Lung (tissue), 11 donors: ENCODE measurements at regions not wholly inside any gene's neighbourhood (a gene's known extent, or its start where the extent isn't known, plus 50 kb on each side); places are given as distances from the start of the nearest gene placed in this dataset.

ENCODE experiments used
- ATAC-seq: fragments of 200-7000 bp; cut with Tn5 transposase; one replicate; pipeline ENCODE4 v1.9.1; 2020; ENCODE audit warnings: moderate number of reproducible peaks; ENCODE audit not compliant: insufficient read depth, low FRiP score
- DNase-seq, 3 donors: peaks; one replicate each; pipeline ENCODE4 v3.0.0-alpha.2; 2013 to 2017
- H3K27ac ChIP-seq, 2 donors: one replicate each; pipeline ENCODE4 v1.5.1; 2013; ENCODE audit warnings: mild to moderate bottlenecking in 2 of 2, moderate library complexity in 2 of 2, control low read depth in 1 of 2, inconsistent platforms in 1 of 2, low read depth in 1 of 2, low read length in 1 of 2
- H3K27me3 ChIP-seq, 3 donors: one replicate each; pipeline ENCODE4 v1.5.1; 2013; ENCODE audit warnings: low read length in 2 of 3; ENCODE audit not compliant: control insufficient read depth in 3 of 3, insufficient read depth in 3 of 3
- H3K36me3 ChIP-seq, 4 donors: one replicate each; pipeline ENCODE4 v1.5.1; 2013; ENCODE audit warnings: low read length in 4 of 4, mild to moderate bottlenecking in 1 of 4, moderate library complexity in 1 of 4; ENCODE audit not compliant: control insufficient read depth in 4 of 4, insufficient read depth in 4 of 4
- H3K4me1 ChIP-seq, 5 donors: one replicate each; pipeline ENCODE4 v1.5.1; 2013; ENCODE audit warnings: low read length in 5 of 5, mild to moderate bottlenecking in 2 of 5, moderate library complexity in 1 of 5; ENCODE audit not compliant: control insufficient read depth in 5 of 5, insufficient read depth in 5 of 5
- H3K4me3 ChIP-seq: one replicate; pipeline ENCODE4 v1.5.1; 2013; ENCODE audit warnings: mild to moderate bottlenecking, control low read depth, moderate library complexity
- H3K9ac ChIP-seq, 2 donors: one replicate each; pipeline ENCODE4 v1.5.1; 2013; ENCODE audit warnings: low read length in 2 of 2, control low read depth in 1 of 2; ENCODE audit not compliant: insufficient read depth in 1 of 2
- H3K9me3 ChIP-seq, 4 donors: one replicate each; pipeline ENCODE4 v1.5.1; 2013; ENCODE audit warnings: low read length in 3 of 4, mild to moderate bottlenecking in 1 of 4, moderate library complexity in 1 of 4; ENCODE audit not compliant: control insufficient read depth in 4 of 4, insufficient read depth in 3 of 4
- CTCF ChIP-seq: IDR thresholded peaks from 2 replicates; pipeline ENCODE4 v1.5.1; 2012; ENCODE audit warnings: mild to moderate bottlenecking; ENCODE audit errors: control extremely low read depth, extremely low read depth
- WGBS, 2 donors: extraction: QIAGEN DNeasy Blood & Tissue Kit; methylation state at CpG; one replicate each; pipeline ENCODE4 v1.1.7; 2013; 5-methylcytosine and 5-hydroxymethylcytosine counted together
- donor health status: control.
- donor health status: control.
- donor health status: Bipolar disorder and iron deficiency.
- donor health status: healthy.
- donor health status: DM: yes; HTN: yes; CAD: no.

DNA sequence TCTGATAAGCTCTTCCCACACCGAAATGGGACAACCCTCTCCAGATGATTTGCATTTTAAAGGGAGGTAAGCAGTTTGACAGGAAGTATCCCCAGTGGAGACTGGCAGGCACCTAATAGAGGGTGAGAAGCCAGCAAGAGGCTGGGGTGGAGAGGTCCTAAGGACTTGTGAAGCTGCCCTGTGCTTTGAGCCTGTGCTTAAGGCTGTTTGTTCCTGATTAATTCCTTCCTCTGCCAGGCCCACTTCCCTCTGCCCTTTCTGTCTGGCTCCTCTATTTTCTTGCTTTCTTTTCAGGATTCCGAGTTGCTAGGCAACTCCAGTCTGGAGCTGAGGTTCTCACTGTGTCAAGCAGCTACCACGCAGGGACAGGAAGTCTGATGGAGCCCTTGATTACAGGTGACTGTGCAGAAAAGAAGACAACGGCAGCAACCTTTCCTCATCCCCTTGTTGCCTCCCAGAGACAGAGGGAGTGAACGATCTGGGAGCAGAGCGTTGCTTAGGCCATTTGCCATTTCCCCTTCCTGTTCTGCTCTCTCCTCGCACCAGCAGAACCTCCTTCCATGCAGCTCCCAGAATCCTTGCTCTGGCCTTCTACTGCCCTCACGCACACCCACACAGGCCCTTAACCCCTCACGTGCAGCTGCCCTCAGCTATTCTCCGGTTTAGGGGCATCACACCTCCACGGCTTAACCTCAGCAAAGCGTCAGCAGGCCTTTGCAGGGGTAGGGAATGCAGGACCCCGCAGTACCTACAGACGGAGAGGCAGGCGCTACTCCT lies 103.6 kb upstream of the CELF4 start:
- no peaks in the 10 kb centered on the region for H3K27me3 ChIP-seq
- H3K4me3 ChIP-seq, result no peak overlapping the region
- ATAC-seq (peak; percentile 59), DNase-seq (peak; percentile 65 to 80 (median 71))
- no peak overlapping the region for H3K27ac ChIP-seq
- TF ChIP-seq CTCF, result no peak
- H3K9ac ChIP-seq, result no peak overlapping the region
- 54 to 60% methylated on average over 15 of the region's 15 CpGs for WGBS, 2 donors
- peaks cover 0 to 5% (median 0%) of the 10 kb centered on the region in 4 donors for H3K9me3 ChIP-seq
- peaks cover 0 to 18% (median 3%) of the 10 kb centered on the region in 5 donors for H3K4me1 ChIP-seq
- H3K36me3 ChIP-seq, result no peaks in the 10 kb centered on the region

DNA sequence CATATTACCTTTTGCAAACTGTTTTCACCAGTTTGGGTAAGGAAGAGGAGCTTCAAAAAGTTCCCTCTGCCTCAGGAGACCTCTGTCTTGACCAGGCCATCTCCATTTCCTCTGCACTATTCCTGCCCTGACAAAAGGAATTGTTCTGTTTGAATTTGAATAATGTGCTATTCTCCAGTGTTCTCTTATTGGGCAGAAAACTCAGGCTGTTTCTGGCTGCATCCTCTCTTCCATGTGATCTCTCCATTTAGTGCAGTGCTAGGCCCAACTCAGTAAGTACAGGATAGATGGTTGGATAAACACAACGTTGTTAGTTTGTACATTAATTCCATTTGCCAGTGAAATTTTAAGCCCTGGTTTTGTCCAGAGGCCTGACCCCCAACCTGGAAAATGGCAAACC lies 102.2 kb upstream of the CELF4 start:
- Histone ChIP-seq H3K36me3 (no peaks in the 10 kb centered on the region), H3K9ac (no peak overlapping the region), H3K4me3 (no peak overlapping the region), H3K27ac (no peak overlapping the region), H3K27me3 (no peaks in the 10 kb centered on the region), H3K9me3 (peaks cover 0 to 5% (median 0%) of the 10 kb centered on the region in 4 donors), H3K4me1 (peaks cover 0 to 18% (median 3%) of the 10 kb centered on the region in 5 donors)
- no peak for TF ChIP-seq CTCF
- ATAC-seq (no peak), DNase-seq (no peak)
- 74 to 76% methylated on average over 1 of the region's 1 CpG for WGBS, 2 donors

GRCh38 chr18:37666991-37667390 lies 101.4 kb upstream of the CELF4 start:
- ATAC-seq (no peak), DNase-seq (no peak)
- no peak for TF ChIP-seq CTCF
- no peak overlapping the region for H3K27ac ChIP-seq
- WGBS, 2 donors, result 29 to 43% methylated on average over 1 of the region's 1 CpG
- H3K9ac ChIP-seq, result no peak overlapping the region
- H3K4me1 ChIP-seq, result peaks cover 0 to 18% (median 3%) of the 10 kb centered on the region in 5 donors
- H3K36me3 ChIP-seq, result no peaks in the 10 kb centered on the region
- H3K27me3 ChIP-seq, result no peaks in the 10 kb centered on the region
- H3K9me3 ChIP-seq, result peaks cover 0 to 5% (median 0%) of the 10 kb centered on the region in 4 donors
- H3K4me3 ChIP-seq, result no peak overlapping the region
